HG02642 (cell line): ENCODE measurements at regions not wholly inside any gene's neighbourhood (a gene's known extent, or its start where the extent isn't known, plus 50 kb on each side); places are given as distances from the start of the nearest gene placed in this dataset.
"Not testable (repeated sequence)": the region's sequence is repeated elsewhere in the genome, so short reads cannot be mapped to it uniquely, and the experiment has no call there.

ENCODE experiments used
- ATAC-seq: cut with Tn5 transposase; IDR thresholded peaks from one replicate; pipeline ENCODE4 v1.9.1; 2021; ENCODE audit warnings: mild to moderate bottlenecking; ENCODE audit not compliant: unreplicated experiment, poor library complexity

GRCh38 chr3:188964957-188965356, 206.8 kb upstream of the TPRG1 start:
- no peak for ATAC-seq

GRCh38 chr3:188972310-188972709, 199.5 kb upstream of the TPRG1 start:
- ATAC-seq = no peak

- no peak for ATAC-seq
Observed at GRCh38 chr3:188974856-188975599, 196.7 kb upstream of the TPRG1 start.

GRCh38 chr3:188975600-188976314, 196.0 kb upstream of the TPRG1 start:
- ATAC-seq = no peak

GRCh38 chr3:188976407-188976806, 195.4 kb upstream of the TPRG1 start:
- no peak for ATAC-seq

- ATAC-seq = no peak
Observed at GRCh38 chr3:188978421-188979171, 193.2 kb upstream of the TPRG1 start.

GRCh38 chr3:188979248-188979647, 192.5 kb upstream of the TPRG1 start:
- ATAC-seq = no peak

GRCh38 chr3:188979669-188980310, 192.0 kb upstream of the TPRG1 start:
- no peak for ATAC-seq

GRCh38 chr3:188993181-188993580, 178.6 kb upstream of the TPRG1 start:
- no peak for ATAC-seq

- ATAC-seq = no peak
Observed at GRCh38 chr3:189001559-189001958, 170.2 kb upstream of the TPRG1 start.

- no peak for ATAC-seq
Observed at GRCh38 chr3:189003410-189003809, 168.4 kb upstream of the TPRG1 start.

GRCh38 chr3:189013224-189013888, 158.4 kb upstream of the TPRG1 start:
- no peak for ATAC-seq

- no peak for ATAC-seq
Observed at GRCh38 chr3:189014526-189014925, 157.2 kb upstream of the TPRG1 start.

GRCh38 chr3:189022576-189023466, 148.9 kb upstream of the TPRG1 start:
- ATAC-seq = not testable (repeated sequence)

- no peak for ATAC-seq
Observed at GRCh38 chr3:189025866-189026265, 145.9 kb upstream of the TPRG1 start.

GRCh38 chr3:189027626-189028155, 144.1 kb upstream of the TPRG1 start:
- no peak for ATAC-seq

GRCh38 chr3:189038773-189039745, 132.7 kb upstream of the TPRG1 start:
- no peak for ATAC-seq
